ENCODE measurements at regions not wholly inside any gene's neighbourhood (a gene's known extent, or its start where the extent isn't known, plus 50 kb on each side); places are given as distances from the start of the nearest gene placed in this dataset.
"Not testable (repeated sequence)": the region's sequence is repeated elsewhere in the genome, so short reads cannot be mapped to it uniquely, and the experiment has no call there.

DNA sequence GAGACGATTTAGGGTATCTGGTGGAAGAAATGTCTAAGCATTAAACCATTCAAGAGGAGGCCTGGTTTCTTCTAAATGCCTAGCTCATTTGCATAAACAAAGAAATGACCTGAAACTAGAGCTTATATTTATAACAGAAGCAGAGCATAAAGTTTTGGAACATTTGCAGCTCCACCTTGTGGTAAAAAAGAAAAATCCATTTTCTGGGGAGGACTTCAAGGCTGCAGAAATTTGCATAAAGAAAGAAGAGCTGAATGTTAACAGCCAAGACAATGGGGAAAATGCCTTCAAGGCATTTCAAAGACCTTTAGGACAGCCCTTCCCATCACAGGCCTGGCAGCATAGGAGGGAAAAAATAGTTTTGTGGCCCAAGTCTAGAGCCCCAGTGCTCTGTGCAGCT is 362.0 kb downstream of the ZNF248 start:
- TF ChIP-seq, protein P1, sequence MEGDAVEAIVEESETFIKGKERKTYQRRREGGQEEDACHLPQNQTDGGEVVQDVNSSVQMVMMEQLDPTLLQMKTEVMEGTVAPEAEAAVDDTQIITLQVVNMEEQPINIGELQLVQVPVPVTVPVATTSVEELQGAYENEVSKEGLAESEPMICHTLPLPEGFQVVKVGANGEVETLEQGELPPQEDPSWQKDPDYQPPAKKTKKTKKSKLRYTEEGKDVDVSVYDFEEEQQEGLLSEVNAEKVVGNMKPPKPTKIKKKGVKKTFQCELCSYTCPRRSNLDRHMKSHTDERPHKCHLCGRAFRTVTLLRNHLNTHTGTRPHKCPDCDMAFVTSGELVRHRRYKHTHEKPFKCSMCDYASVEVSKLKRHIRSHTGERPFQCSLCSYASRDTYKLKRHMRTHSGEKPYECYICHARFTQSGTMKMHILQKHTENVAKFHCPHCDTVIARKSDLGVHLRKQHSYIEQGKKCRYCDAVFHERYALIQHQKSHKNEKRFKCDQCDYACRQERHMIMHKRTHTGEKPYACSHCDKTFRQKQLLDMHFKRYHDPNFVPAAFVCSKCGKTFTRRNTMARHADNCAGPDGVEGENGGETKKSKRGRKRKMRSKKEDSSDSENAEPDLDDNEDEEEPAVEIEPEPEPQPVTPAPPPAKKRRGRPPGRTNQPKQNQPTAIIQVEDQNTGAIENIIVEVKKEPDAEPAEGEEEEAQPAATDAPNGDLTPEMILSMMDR (IDR thresholded peaks at IDR 0.05): no peak

GRCh38 chr10:37493185-37493796 is 364.1 kb downstream of the ZNF248 start:
- DNase-seq (ENCODE audit: low spot score): not testable (repeated sequence)

More for the DNA sequence above, 362.0 kb downstream of the ZNF248 start:
- DNase-seq (ENCODE audit: low spot score) (no peak), ATAC-seq (ENCODE audit: low FRiP score) (no peak)

DNA sequence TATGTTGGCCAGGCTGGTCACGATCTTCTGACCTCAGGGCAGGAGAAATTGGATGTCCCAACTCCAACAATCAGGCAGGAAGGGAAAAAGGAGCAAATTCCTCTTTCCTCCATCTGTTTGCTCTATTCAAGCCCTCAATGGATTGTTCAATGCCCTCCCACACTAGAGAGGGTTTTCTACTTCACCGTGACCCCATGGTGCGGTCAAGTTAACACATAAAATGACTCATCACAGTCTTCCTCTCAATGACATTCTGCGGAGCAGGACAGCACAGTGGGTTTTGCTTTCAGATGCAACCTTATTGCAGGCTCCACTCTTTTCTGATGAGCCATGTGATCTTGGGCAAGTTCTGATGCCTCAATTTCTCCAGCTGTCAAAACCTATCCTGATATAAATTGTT is 364.9 kb downstream of the ANKRD30A start:
- TF ChIP-seq, protein P1 (IDR thresholded peaks at IDR 0.05): no peak
- no peak for DNase-seq (ENCODE audit: low spot score)
- no peak for ATAC-seq (ENCODE audit: low FRiP score)

More at GRCh38 chr10:37493185-37493796, 364.1 kb downstream of the ZNF248 start:
- ATAC-seq (ENCODE audit: low FRiP score): not testable (repeated sequence)

DNA sequence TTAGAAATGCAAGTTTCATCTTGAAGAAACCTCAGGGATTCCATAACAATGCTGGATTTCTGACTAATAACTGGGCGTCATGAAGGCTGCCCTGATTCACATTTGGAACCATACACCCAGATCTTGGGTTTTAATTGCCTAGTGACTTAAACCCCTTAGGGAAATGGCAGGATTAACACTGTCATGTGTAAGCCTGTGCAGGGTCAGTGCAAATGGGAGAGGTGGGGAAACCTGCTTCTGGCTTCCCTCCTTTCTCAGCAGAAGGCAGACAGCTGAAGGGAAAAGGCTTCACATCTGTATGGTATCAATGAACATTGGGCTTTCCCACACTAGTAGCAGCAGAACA is 364.2 kb downstream of the ANKRD30A start:
- ATAC-seq (ENCODE audit: low FRiP score): no peak
- TF ChIP-seq, protein P1 (IDR thresholded peaks at IDR 0.05): no peak

GRCh38 chr10:37488792-37489657 is 363.6 kb downstream of the ANKRD30A start:
- TF ChIP-seq, protein P1 (IDR thresholded peaks at IDR 0.05): no peak
- DNase-seq (ENCODE audit: low spot score) (no peak), ATAC-seq (ENCODE audit: low FRiP score) (no peak)

More for the DNA sequence above, 364.2 kb downstream of the ANKRD30A start:
- no peak for DNase-seq (ENCODE audit: low spot score)

DNA sequence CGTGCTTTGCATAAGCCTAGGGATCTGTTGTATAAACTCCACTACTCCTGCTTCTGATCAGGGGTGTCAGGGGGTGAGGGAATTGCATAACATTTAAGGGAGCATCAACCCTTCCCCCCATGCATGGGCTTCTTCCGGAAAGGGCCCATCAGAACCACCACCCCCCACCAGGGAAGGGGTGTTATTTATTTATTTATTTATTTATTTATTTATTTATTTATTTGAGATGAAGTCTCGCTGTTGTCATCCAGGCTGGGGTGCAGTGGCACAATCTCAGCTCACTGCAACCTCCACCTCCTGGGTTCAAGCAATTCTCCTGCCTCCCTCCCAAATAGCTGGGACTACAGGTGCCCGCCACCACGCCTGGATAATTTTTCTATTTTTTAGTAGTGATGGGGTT is 355.2 kb downstream of the ANKRD30A start:
- ATAC-seq (ENCODE audit: low FRiP score): not testable (repeated sequence)

DNA sequence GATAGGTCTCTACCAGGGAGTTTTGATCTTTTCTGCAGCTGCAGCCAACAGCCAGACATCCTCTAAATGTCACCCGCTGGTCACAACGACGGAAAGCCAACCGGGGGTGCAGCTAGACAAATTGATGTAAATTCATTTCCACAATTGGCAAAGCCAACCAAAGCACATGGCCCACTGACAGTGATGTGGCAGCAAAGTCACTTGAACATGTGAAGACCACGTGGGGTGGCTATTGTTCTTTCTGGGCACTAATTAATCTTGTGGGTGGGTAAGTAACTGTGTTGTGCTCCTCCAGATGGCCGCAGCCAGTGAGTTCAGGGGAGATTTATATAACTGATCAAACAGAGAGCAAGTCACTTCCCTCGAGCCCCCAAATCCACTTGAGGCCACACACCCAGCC is 354.1 kb downstream of the ANKRD30A start:
- TF ChIP-seq, protein P1 (IDR thresholded peaks at IDR 0.05): no peak
- ATAC-seq (ENCODE audit: low FRiP score) (no peak), DNase-seq (ENCODE audit: low spot score) (no peak)

More for the DNA sequence above, 355.2 kb downstream of the ANKRD30A start:
- not testable (repeated sequence) for DNase-seq (ENCODE audit: low spot score)

GRCh38 chr10:37478381-37478780 is 353.0 kb downstream of the ANKRD30A start:
- DNase-seq (ENCODE audit: low spot score): no peak
- TF ChIP-seq, protein P1 (IDR thresholded peaks at IDR 0.05): no peak
- no peak for ATAC-seq (ENCODE audit: low FRiP score)

Measured in omental fat pad (tissue), 3 donors.